ENCODE measurements at regions not wholly inside any gene's neighbourhood (a gene's known extent, or its start where the extent isn't known, plus 50 kb on each side); places are given as distances from the start of the nearest gene placed in this dataset.

- no peaks in the 10 kb centered on the region for H3K27me3 Mint-ChIP-seq (ENCODE audit: low read depth)
- H3K4me3 Mint-ChIP-seq, result no peak overlapping the region
- H3K4ac ChIP-seq (ENCODE audit: low read depth, low read length), result no peak overlapping the region
- no peak overlapping the region for H4K91ac ChIP-seq (ENCODE audit: insufficient read length, low read depth, low read length)
- no peak overlapping the region for H3K23ac ChIP-seq (ENCODE audit: insufficient read length, low read depth, low read length)
- TF ChIP-seq, protein P1, sequence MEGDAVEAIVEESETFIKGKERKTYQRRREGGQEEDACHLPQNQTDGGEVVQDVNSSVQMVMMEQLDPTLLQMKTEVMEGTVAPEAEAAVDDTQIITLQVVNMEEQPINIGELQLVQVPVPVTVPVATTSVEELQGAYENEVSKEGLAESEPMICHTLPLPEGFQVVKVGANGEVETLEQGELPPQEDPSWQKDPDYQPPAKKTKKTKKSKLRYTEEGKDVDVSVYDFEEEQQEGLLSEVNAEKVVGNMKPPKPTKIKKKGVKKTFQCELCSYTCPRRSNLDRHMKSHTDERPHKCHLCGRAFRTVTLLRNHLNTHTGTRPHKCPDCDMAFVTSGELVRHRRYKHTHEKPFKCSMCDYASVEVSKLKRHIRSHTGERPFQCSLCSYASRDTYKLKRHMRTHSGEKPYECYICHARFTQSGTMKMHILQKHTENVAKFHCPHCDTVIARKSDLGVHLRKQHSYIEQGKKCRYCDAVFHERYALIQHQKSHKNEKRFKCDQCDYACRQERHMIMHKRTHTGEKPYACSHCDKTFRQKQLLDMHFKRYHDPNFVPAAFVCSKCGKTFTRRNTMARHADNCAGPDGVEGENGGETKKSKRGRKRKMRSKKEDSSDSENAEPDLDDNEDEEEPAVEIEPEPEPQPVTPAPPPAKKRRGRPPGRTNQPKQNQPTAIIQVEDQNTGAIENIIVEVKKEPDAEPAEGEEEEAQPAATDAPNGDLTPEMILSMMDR (conservative IDR thresholded peaks at IDR 0.05), result no peak
- no peak overlapping the region for H3T11ph ChIP-seq (ENCODE audit: low read length)
- H3K9me3 ChIP-seq (ENCODE audit: control insufficient read depth, low read depth, low read length), result no peaks in the 10 kb centered on the region
- H2AFZ ChIP-seq (ENCODE audit: low read length), result no peak overlapping the region
- no peak overlapping the region for H3K27ac Mint-ChIP-seq
- no peak overlapping the region for H2BK120ac ChIP-seq (ENCODE audit: low read depth, low read length, poor library complexity, severe bottlenecking)
- no peak overlapping the region for H4K8ac ChIP-seq (replicated peaks; ENCODE audit: insufficient read length, low read depth, low read length)
- no peak overlapping the region for H2AK5ac ChIP-seq (ENCODE audit: insufficient read length, low read length)
- no peaks in the 10 kb centered on the region for H3K4me1 ChIP-seq (ENCODE audit: insufficient read depth, low read length)
- H3K56ac ChIP-seq (ENCODE audit: insufficient read length, low read depth, low read length), result no peak overlapping the region
- no peak overlapping the region for H3K27ac ChIP-seq (ENCODE audit: insufficient read length, low read depth, low read length)
- no peak overlapping the region for H3K4me2 ChIP-seq (ENCODE audit: insufficient read depth, insufficient read length, low read length)
- no peaks in the 10 kb centered on the region for H3K36me3 Mint-ChIP-seq (ENCODE audit: insufficient read depth in 1 of 3, low read depth in 3 of 3)
- no CpG with 5 or more reads among the region's 1 CpG for WGBS (ENCODE audit: extremely low coverage, insufficient read length, low lambda C conversion rate)
- no peak overlapping the region for H2BK12ac ChIP-seq (ENCODE audit: insufficient read length, low read depth, low read length)
- no peak overlapping the region for H2BK20ac ChIP-seq (ENCODE audit: low read depth, low read length, poor library complexity, severe bottlenecking)
- no peaks in the 10 kb centered on the region for H4K20me1 ChIP-seq (ENCODE audit: control insufficient read depth, insufficient read depth, insufficient read length)
- no peak overlapping the region for H3K9ac ChIP-seq (ENCODE audit: extremely low read depth, insufficient read length, low read length)
- no peak overlapping the region for H3K18ac ChIP-seq (ENCODE audit: insufficient read length, low read depth, low read length)
- no peaks in the 10 kb centered on the region for H3K4me1 Mint-ChIP-seq
- no peaks in the 10 kb centered on the region for H3K27me3 ChIP-seq (ENCODE audit: insufficient read depth, low read length)
- H3K23me2 ChIP-seq (ENCODE audit: insufficient read length, low read depth, low read length, poor library complexity, severe bottlenecking), result no peaks in the 10 kb centered on the region
- H2BK15ac ChIP-seq (ENCODE audit: low read depth, low read length), result no peak overlapping the region
- H4K5ac ChIP-seq (ENCODE audit: insufficient read length, low read depth, low read length), result no peak overlapping the region
- H3K79me2 ChIP-seq (ENCODE audit: insufficient read depth, low read length), result no peaks in the 10 kb centered on the region
- H3K14ac ChIP-seq (ENCODE audit: insufficient read depth, low read length), result no peak overlapping the region
- H3K79me1 ChIP-seq (ENCODE audit: insufficient read depth, low read depth, low read length, poor library complexity, severe bottlenecking), result no peaks in the 10 kb centered on the region
- H3K9me3 Mint-ChIP-seq, result no peaks in the 10 kb centered on the region
- H2BK5ac ChIP-seq (ENCODE audit: insufficient read length, low read length), result no peak overlapping the region
- no peak for DNase-seq
Measured at GRCh38 chr3:163384383-163384782, 1693.9 kb downstream of the SI start.
